ENCODE measurements at regions not wholly inside any gene's neighbourhood (a gene's known extent, or its start where the extent isn't known, plus 50 kb on each side); places are given as distances from the start of the nearest gene placed in this dataset.

GRCh38 chr13:33730619-33731018, 87.3 kb upstream of the RFC3 start:
- Mint-ChIP-seq H3K9me3 (no peaks in the 10 kb centered on the region), H3K4me3 (no peak overlapping the region), H3K27me3 (peaks cover 32 to 54% of the 10 kb centered on the region in 2 donors), H3K36me3 (peaks cover 0 to 2% of the 10 kb centered on the region in 2 donors), H3K4me1 (peaks cover 20 to 36% of the 10 kb centered on the region in 2 donors), H3K27ac (no peak overlapping the region)
- ATAC-seq (replicated peaks), result no peak
- DNase-seq, result no peak

DNA sequence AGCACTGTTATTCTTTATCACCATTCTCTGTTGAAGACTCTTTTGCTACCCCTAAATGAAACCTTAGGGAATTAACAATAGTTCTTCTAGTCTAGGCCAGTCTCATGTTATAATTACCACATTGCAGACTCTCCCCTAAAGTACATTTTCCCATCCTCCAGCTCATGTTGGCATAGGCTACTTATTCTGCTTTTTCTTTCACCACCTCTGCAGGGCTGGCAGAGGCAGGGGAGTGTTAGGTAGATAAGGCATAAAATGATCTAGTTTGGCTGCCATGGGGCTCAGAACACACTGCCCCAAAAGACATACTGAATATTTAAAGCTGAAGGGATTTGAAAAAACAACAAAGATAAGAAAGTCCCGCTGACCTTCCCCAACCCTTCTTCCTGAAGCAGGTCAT, 82.7 kb upstream of the RFC3 start:
- no peak overlapping the region for H3K27ac Mint-ChIP-seq
- no peak for DNase-seq
- ATAC-seq (replicated peaks), result no peak
- H3K27me3 Mint-ChIP-seq, result peaks cover 48 to 51% of the 10 kb centered on the region in 2 donors
- peaks cover 0 to 2% of the 10 kb centered on the region in 2 donors for H3K36me3 Mint-ChIP-seq
- peaks cover 0 to 2% of the 10 kb centered on the region in 2 donors for H3K9me3 Mint-ChIP-seq
- H3K4me1 Mint-ChIP-seq, result peaks cover 8 to 13% of the 10 kb centered on the region in 2 donors
- H3K4me3 Mint-ChIP-seq, result no peak overlapping the region

- Mint-ChIP-seq H3K4me1 (peaks cover 2 to 13% of the 10 kb centered on the region in 2 donors), H3K27ac (no peak overlapping the region), H3K9me3 (peaks cover 0 to 4% of the 10 kb centered on the region in 2 donors), H3K4me3 (no peak overlapping the region), H3K27me3 (peaks cover 44 to 52% of the 10 kb centered on the region in 2 donors), H3K36me3 (no peaks in the 10 kb centered on the region)
- DNase-seq (no peak), ATAC-seq (replicated peaks) (no peak)
Observed at GRCh38 chr13:33739254-33739653, 78.7 kb upstream of the RFC3 start.

GRCh38 chr13:33740134-33740538, 77.8 kb upstream of the RFC3 start:
- no peak overlapping the region for H3K4me3 Mint-ChIP-seq
- peaks cover 4 to 22% of the 10 kb centered on the region in 2 donors for H3K4me1 Mint-ChIP-seq
- ATAC-seq (replicated peaks) (no peak), DNase-seq (no peak)
- peaks cover 50 to 57% of the 10 kb centered on the region in 2 donors for H3K27me3 Mint-ChIP-seq
- H3K27ac Mint-ChIP-seq, result no peak overlapping the region
- H3K36me3 Mint-ChIP-seq, result no peaks in the 10 kb centered on the region
- peaks cover 0 to 4% of the 10 kb centered on the region in 2 donors for H3K9me3 Mint-ChIP-seq

- H3K4me3 Mint-ChIP-seq, result no peak overlapping the region
- no peak for ATAC-seq (replicated peaks)
- H3K27me3 Mint-ChIP-seq, result peaks cover 39 to 42% of the 10 kb centered on the region in 2 donors
- no peak overlapping the region for H3K27ac Mint-ChIP-seq
- DNase-seq, result no peak
- peaks cover 10 to 31% of the 10 kb centered on the region in 2 donors for H3K4me1 Mint-ChIP-seq
- H3K9me3 Mint-ChIP-seq, result peaks cover 0 to 2% of the 10 kb centered on the region in 2 donors
- no peaks in the 10 kb centered on the region for H3K36me3 Mint-ChIP-seq
Observed at GRCh38 chr13:33742321-33742720, 75.6 kb upstream of the RFC3 start.

GRCh38 chr13:33743438-33744368, 74.2 kb upstream of the RFC3 start:
- no peak overlapping the region for H3K27ac Mint-ChIP-seq
- H3K27me3 Mint-ChIP-seq, result peaks cover 39% of the 10 kb centered on the region in 2 donors
- H3K4me1 Mint-ChIP-seq, result peaks cover 10 to 31% of the 10 kb centered on the region in 2 donors
- ATAC-seq (replicated peaks), result peak; percentile 39 to 54
- no peak overlapping the region for H3K4me3 Mint-ChIP-seq
- H3K36me3 Mint-ChIP-seq, result peaks cover 0 to 3% of the 10 kb centered on the region in 2 donors
- no peak for DNase-seq
- peaks cover 0 to 5% of the 10 kb centered on the region in 2 donors for H3K9me3 Mint-ChIP-seq

- no peak overlapping the region for H3K4me3 Mint-ChIP-seq
Observed at GRCh38 chr13:33744589-33745369, 73.2 kb upstream of the RFC3 start.

GRCh38 chr13:33745370-33746324, 72.3 kb upstream of the RFC3 start:
- DNase-seq (no peak), ATAC-seq (replicated peaks) (peak; percentile 68 to 81)
- H3K4me3 Mint-ChIP-seq, result no peak overlapping the region
- peaks cover 34 to 38% of the 10 kb centered on the region in 2 donors for H3K27me3 Mint-ChIP-seq
- H3K9me3 Mint-ChIP-seq, result peaks cover 0 to 5% of the 10 kb centered on the region in 2 donors
- peaks cover 0 to 3% of the 10 kb centered on the region in 2 donors for H3K36me3 Mint-ChIP-seq
- peaks cover 8 to 25% of the 10 kb centered on the region in 2 donors for H3K4me1 Mint-ChIP-seq
- H3K27ac Mint-ChIP-seq, result no peak overlapping the region

More at GRCh38 chr13:33744589-33745369, 73.2 kb upstream of the RFC3 start:
- Mint-ChIP-seq H3K9me3 (peaks cover 0 to 5% of the 10 kb centered on the region in 2 donors), H3K4me1 (peaks cover 9 to 29% of the 10 kb centered on the region in 2 donors), H3K27ac (no peak overlapping the region), H3K27me3 (peaks cover 38 to 39% of the 10 kb centered on the region in 2 donors), H3K36me3 (peaks cover 0 to 3% of the 10 kb centered on the region in 2 donors)
- DNase-seq (no peak), ATAC-seq (replicated peaks) (no peak)

GRCh38 chr13:33746867-33747266, 71.1 kb upstream of the RFC3 start:
- H3K36me3 Mint-ChIP-seq, result peaks cover 0 to 3% of the 10 kb centered on the region in 2 donors
- peaks cover 0 to 3% of the 10 kb centered on the region in 2 donors for H3K9me3 Mint-ChIP-seq
- H3K27me3 Mint-ChIP-seq, result peaks cover 26 to 27% of the 10 kb centered on the region in 2 donors
- peaks cover 8 to 25% of the 10 kb centered on the region in 2 donors for H3K4me1 Mint-ChIP-seq
- DNase-seq (no peak), ATAC-seq (replicated peaks) (no peak)
- H3K27ac Mint-ChIP-seq, result no peak overlapping the region
- H3K4me3 Mint-ChIP-seq, result no peak overlapping the region

GRCh38 chr13:33751151-33751550, 66.8 kb upstream of the RFC3 start:
- Mint-ChIP-seq H3K4me3 (no peak overlapping the region), H3K27me3 (peaks cover 7 to 10% of the 10 kb centered on the region in 2 donors), H3K36me3 (peaks cover 0 to 3% of the 10 kb centered on the region in 2 donors), H3K27ac (no peak overlapping the region), H3K4me1 (peaks cover under 1 to 2% of the 10 kb centered on the region in 2 donors), H3K9me3 (peaks cover 0 to 2% of the 10 kb centered on the region in 2 donors)
- DNase-seq, result no peak
- no peak for ATAC-seq (replicated peaks)

GRCh38 chr13:33752094-33752493, 65.9 kb upstream of the RFC3 start:
- no peak for ATAC-seq (replicated peaks)
- Mint-ChIP-seq H3K9me3 (peaks cover 0 to 2% of the 10 kb centered on the region in 2 donors), H3K36me3 (peaks cover 0 to 3% of the 10 kb centered on the region in 2 donors), H3K27ac (no peak overlapping the region), H3K27me3 (peaks cover 7 to 10% of the 10 kb centered on the region in 2 donors), H3K4me1 (no peaks in the 10 kb centered on the region), H3K4me3 (no peak overlapping the region)
- DNase-seq, result no peak

DNA sequence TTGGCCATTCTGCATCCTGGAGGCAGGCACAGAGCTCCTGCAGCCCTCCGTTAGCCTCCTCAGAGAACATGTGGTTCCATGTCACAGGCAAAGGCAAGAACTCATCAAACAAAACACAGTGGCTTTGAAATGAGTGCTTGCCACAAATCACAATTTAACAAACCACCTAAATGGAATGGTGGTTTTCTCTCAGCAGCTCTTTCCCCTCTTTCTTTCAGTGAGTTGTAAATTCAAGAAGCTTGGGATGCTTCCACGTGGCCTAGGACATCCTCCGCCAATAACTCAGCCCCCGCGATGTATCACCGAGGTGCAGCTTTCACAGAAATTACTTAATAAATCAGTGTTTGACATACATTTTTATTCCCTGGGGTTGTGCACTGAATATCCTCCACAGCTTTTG, 65.4 kb upstream of the RFC3 start:
- Mint-ChIP-seq H3K27ac (no peak overlapping the region), H3K4me1 (peaks cover 1 to 2% of the 10 kb centered on the region in 2 donors), H3K4me3 (no peak overlapping the region), H3K9me3 (peaks cover 0 to 2% of the 10 kb centered on the region in 2 donors), H3K27me3 (peaks cover 7 to 10% of the 10 kb centered on the region in 2 donors), H3K36me3 (peaks cover 0 to 3% of the 10 kb centered on the region in 2 donors)
- DNase-seq (no peak), ATAC-seq (replicated peaks) (no peak)

- no peak for DNase-seq
- H3K27me3 Mint-ChIP-seq, result peaks cover 5 to 7% of the 10 kb centered on the region in 2 donors
- ATAC-seq (replicated peaks), result no peak
- no peaks in the 10 kb centered on the region for H3K36me3 Mint-ChIP-seq
- H3K4me1 Mint-ChIP-seq, result peaks cover 9 to 10% of the 10 kb centered on the region in 2 donors
- no peak overlapping the region for H3K27ac Mint-ChIP-seq
- no peaks in the 10 kb centered on the region for H3K9me3 Mint-ChIP-seq
- no peak overlapping the region for H3K4me3 Mint-ChIP-seq
Observed at GRCh38 chr13:33756929-33757328, 61.0 kb upstream of the RFC3 start.

Measured in stimulated activated naive B cell treated with anti-CD40 and anti-IgM and Interleukin-4, amounts not matched to agents 10 μg/mL and 1 μg/mL and 100 μg/mL, for 72 hours (primary cell).